ENCODE measurements at regions not wholly inside any gene's neighbourhood (a gene's known extent, or its start where the extent isn't known, plus 50 kb on each side); places are given as distances from the start of the nearest gene placed in this dataset.

DNA sequence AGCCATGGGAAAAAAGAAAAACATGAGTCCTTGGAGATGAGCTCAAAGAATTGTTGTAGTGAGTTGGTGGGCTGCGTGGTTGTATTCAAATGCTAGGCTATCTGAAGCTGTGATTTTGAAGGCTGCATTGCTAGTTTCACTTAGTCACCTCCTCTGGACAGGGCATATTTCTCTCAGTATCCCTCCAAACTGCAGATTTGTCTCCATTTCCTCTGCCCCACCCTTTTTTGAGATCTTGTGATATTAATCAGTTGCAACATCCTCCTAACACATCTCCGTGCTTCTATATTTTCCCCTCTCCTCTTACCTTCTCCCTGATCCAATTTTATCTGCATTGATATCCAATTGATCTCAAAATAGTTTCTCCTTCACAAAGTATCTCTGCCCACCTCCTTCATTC is 1048.0 kb upstream of the WWC1 start:
- TF ChIP-seq CTCF (IDR thresholded peaks at IDR 0.05; ENCODE audit: low read depth, low read length, missing control alignments), result no peak
- H3K4me3 ChIP-seq (ENCODE audit: low read depth, low read length), result no peak overlapping the region
- in situ Hi-C loops (cut with HindIII; ENCODE audit: low sequenced_read_pairs), result no loop called here
- no peak for DNase-seq (ENCODE audit: low read depth)

GRCh38 chr5:167244583-167244982 is 1046.9 kb upstream of the WWC1 start:
- no peak overlapping the region for H3K4me3 ChIP-seq (ENCODE audit: low read depth, low read length)
- peak; percentile 46 for TF ChIP-seq CTCF (IDR thresholded peaks at IDR 0.05; ENCODE audit: low read depth, low read length, missing control alignments)
- DNase-seq (ENCODE audit: low read depth), result no peak
- in situ Hi-C loops (cut with HindIII; ENCODE audit: low sequenced_read_pairs), result no loop called here

- H3K4me3 ChIP-seq (ENCODE audit: low read depth, low read length), result no peak overlapping the region
- in situ Hi-C loops (cut with HindIII; ENCODE audit: low sequenced_read_pairs), result no loop called here
- no peak for DNase-seq (ENCODE audit: low read depth)
- TF ChIP-seq CTCF (IDR thresholded peaks at IDR 0.05; ENCODE audit: low read depth, low read length, missing control alignments), result no peak
Measured at GRCh38 chr5:167245868-167246267, 1045.6 kb upstream of the WWC1 start.

DNA sequence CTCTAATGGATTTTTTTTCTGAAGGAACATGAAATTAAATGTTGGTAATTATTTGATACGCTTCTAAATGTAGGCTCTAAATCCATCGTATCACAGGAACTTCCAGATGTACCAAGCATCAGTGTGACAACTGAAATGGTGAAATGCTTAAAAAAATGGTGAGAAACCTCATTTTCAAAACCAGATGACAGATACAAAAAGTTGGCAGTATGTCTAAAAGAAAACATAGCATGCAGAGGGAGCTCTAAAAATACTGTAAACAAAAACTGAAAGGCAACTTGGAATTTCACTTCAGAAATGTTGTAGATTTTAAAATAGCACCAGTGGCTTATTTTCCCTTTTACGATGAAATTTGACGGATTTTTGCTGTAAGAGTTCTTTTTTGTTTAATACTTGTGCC is 1043.6 kb upstream of the WWC1 start:
- in situ Hi-C loops (cut with HindIII; ENCODE audit: low sequenced_read_pairs), result no loop called here
- no peak for DNase-seq (ENCODE audit: low read depth)
- no peak for TF ChIP-seq CTCF (IDR thresholded peaks at IDR 0.05; ENCODE audit: low read depth, low read length, missing control alignments)

DNA sequence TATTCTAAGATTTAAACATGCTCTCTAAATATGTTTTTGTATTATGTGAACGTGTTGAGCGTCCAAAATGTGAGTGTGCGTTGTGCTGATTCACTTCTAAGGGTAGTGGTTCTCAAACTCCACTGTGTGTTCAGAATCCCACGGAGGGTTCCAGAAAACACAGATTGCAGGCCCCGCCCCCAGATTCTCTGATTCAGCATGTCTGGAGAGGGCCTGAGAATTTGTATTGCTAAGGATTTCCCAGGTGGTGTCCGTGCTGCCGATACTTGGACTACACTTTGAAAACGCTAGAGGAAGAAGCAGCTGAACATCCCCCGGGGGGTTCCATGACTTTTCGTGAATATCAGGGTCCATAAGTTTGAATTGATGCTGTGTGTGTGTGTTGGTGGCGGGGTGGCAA is 1043.2 kb upstream of the WWC1 start:
- TF ChIP-seq CTCF (IDR thresholded peaks at IDR 0.05; ENCODE audit: low read depth, low read length, missing control alignments), result no peak
- in situ Hi-C loops (cut with HindIII; ENCODE audit: low sequenced_read_pairs), result no loop called here
- no peak overlapping the region for H3K4me3 ChIP-seq (ENCODE audit: low read depth, low read length)
- DNase-seq (ENCODE audit: low read depth), result no peak

More for the DNA sequence above, 1043.6 kb upstream of the WWC1 start:
- no peak overlapping the region for H3K4me3 ChIP-seq (ENCODE audit: low read depth, low read length)

GRCh38 chr5:167250996-167251395 is 1040.4 kb upstream of the WWC1 start:
- H3K4me3 ChIP-seq (ENCODE audit: low read depth, low read length), result no peak overlapping the region
- TF ChIP-seq CTCF (IDR thresholded peaks at IDR 0.05; ENCODE audit: low read depth, low read length, missing control alignments), result no peak
- no peak for DNase-seq (ENCODE audit: low read depth)
- in situ Hi-C loops (cut with HindIII; ENCODE audit: low sequenced_read_pairs), result no loop called here

- no peak overlapping the region for H3K4me3 ChIP-seq (ENCODE audit: low read depth, low read length)
- no peak for DNase-seq (ENCODE audit: low read depth)
- in situ Hi-C loops (cut with HindIII; ENCODE audit: low sequenced_read_pairs), result no loop called here
- TF ChIP-seq CTCF (IDR thresholded peaks at IDR 0.05; ENCODE audit: low read depth, low read length, missing control alignments), result no peak
Measured at GRCh38 chr5:167254132-167254531, 1037.3 kb upstream of the WWC1 start.

Data from astrocyte of the cerebellum (primary cell).